ENCODE measurements at regions not wholly inside any gene's neighbourhood (a gene's known extent, or its start where the extent isn't known, plus 50 kb on each side); places are given as distances from the start of the nearest gene placed in this dataset.

DNA sequence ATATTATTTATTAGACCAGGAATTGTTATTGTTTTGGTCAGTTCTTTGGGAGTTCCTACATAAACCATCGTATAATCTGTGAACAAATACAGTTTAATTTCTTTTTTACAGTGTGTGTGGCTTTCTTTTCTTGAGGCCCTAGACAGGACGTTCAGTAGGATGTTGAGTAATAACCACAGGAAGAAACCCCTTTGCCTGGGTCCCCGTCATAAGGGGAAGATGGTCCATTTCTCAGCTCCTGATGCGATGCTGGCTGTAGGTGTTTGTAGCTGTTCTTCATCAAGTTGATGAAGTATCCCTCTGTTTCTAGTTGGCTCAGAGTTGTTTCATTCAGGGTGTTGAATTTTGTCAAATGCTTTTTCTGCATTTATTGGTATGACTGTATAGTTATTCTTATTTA is 219.7 kb upstream of the ADARB2 start:
- Histone ChIP-seq H3K4me1 (no peaks in the 10 kb centered on the region), H3K4me3 (no peak overlapping the region), H3K27ac (no peak overlapping the region), H3K27me3 (no peaks in the 10 kb centered on the region), H3K9me3 (no peaks in the 10 kb centered on the region), H3K36me3 (no peaks in the 10 kb centered on the region)
- TF ChIP-seq POLR2A (IDR thresholded peaks at IDR 0.05), result no peak
- TF ChIP-seq, protein P1, sequence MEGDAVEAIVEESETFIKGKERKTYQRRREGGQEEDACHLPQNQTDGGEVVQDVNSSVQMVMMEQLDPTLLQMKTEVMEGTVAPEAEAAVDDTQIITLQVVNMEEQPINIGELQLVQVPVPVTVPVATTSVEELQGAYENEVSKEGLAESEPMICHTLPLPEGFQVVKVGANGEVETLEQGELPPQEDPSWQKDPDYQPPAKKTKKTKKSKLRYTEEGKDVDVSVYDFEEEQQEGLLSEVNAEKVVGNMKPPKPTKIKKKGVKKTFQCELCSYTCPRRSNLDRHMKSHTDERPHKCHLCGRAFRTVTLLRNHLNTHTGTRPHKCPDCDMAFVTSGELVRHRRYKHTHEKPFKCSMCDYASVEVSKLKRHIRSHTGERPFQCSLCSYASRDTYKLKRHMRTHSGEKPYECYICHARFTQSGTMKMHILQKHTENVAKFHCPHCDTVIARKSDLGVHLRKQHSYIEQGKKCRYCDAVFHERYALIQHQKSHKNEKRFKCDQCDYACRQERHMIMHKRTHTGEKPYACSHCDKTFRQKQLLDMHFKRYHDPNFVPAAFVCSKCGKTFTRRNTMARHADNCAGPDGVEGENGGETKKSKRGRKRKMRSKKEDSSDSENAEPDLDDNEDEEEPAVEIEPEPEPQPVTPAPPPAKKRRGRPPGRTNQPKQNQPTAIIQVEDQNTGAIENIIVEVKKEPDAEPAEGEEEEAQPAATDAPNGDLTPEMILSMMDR (IDR thresholded peaks at IDR 0.05), result no peak
- ATAC-seq, result no peak
- no peak for DNase-seq
- WGBS, 4 donors, result 63 to 75% (median 70%) methylated on average over 4 of the region's 4 CpGs
- intact Hi-C loops (cut with DNase I), result no loop called here

DNA sequence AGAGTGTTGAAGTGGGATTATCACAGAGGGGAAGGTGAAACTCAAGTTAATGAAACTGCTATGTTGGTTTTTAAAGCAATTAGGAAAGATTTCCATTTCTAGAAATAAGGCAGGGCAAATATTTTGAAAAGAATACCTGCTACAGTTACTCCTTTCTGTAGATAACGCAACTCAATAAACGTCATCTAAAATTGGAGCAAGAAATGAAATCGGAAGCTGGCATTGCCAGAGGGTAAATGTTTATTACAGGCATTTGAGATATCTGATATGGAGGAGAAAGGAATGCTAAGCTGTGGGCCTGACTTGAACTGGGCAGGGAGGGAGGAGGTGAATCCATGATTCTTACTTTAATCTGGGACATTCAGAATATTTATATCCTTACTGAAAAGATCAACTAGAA is 217.0 kb upstream of the ADARB2 start:
- intact Hi-C loops (cut with DNase I), result loop anchor here in 1 of 10 donors (2.0 kb wide), 1 partner anchor 57 kb away; no protein-coding TSS in a partner anchor
- no peaks in the 10 kb centered on the region for H3K4me1 ChIP-seq
- no peaks in the 10 kb centered on the region for H3K36me3 ChIP-seq
- no peak overlapping the region for H3K27ac ChIP-seq
- no peak overlapping the region for H3K4me3 ChIP-seq
- DNase-seq (no peak), ATAC-seq (no peak)
- H3K27me3 ChIP-seq, result no peaks in the 10 kb centered on the region
- TF ChIP-seq, protein P1 (IDR thresholded peaks at IDR 0.05), result no peak
- TF ChIP-seq POLR2A (IDR thresholded peaks at IDR 0.05), result no peak
- WGBS, 4 donors, result 54 to 66% (median 65%) methylated on average over 3 of the region's 3 CpGs
- no peaks in the 10 kb centered on the region for H3K9me3 ChIP-seq

DNA sequence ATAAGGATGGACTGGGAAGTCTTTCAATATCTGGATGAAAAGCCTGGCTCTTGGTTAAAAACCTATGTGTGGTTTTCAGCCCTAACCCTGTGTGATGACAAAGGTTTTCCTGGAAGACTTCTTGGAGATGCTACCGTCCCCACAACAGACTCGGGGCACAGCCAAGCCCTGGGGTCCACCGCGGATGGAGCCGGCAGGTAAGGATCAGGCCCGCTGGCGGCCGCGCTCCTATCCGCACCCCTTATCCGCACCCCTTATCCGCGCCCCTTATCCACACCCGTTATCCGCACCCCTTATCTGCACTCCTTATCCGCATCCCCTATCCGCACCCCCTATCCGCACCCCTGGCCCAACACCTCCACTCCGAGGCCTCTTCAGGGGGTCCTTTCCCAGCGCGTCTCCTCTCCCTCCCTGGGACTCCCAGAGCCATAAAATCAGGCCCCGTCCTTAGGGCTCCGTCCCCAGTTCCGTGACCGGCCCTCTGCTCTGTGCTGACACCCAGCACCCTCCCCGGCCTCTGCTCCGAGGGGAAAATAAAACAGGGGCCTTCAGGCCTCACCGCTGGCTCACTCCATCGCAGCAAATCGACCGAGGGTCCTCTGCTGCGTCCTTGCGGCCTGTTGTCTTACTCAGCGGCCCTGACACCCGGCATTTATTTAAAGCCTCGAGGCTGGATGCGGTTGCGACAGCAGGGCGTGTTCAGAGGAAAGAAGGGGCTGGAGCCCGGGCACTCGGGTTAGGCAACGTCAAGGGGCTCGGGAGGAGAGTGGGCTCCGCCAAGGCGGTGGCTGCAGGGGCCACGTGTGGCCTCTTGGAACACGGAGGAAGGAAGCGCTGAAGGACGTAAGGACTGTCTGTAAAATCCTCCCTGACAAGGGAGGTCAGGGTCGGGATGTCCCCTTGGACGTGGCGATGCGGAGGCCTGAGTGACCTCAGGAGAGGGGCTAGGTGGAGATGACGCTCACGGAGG is 215.1 kb upstream of the ADARB2 start:
- no peak overlapping the region for H3K27ac ChIP-seq
- H3K36me3 ChIP-seq, result no peaks in the 10 kb centered on the region
- ATAC-seq (no peak), DNase-seq (no peak)
- TF ChIP-seq POLR2A (IDR thresholded peaks at IDR 0.05), result no peak
- TF ChIP-seq, protein P1 (IDR thresholded peaks at IDR 0.05), result no peak
- peaks cover 0 to under 1% (median 0%) of the 10 kb centered on the region in 9 donors for H3K27me3 ChIP-seq
- no peak overlapping the region for H3K4me3 ChIP-seq
- no peaks in the 10 kb centered on the region for H3K9me3 ChIP-seq
- WGBS, 4 donors, result 91 to 93% (median 92%) methylated on average over 55 of the region's 55 CpGs
- H3K4me1 ChIP-seq, result no peaks in the 10 kb centered on the region
- intact Hi-C loops (cut with DNase I), result no loop called here

DNA sequence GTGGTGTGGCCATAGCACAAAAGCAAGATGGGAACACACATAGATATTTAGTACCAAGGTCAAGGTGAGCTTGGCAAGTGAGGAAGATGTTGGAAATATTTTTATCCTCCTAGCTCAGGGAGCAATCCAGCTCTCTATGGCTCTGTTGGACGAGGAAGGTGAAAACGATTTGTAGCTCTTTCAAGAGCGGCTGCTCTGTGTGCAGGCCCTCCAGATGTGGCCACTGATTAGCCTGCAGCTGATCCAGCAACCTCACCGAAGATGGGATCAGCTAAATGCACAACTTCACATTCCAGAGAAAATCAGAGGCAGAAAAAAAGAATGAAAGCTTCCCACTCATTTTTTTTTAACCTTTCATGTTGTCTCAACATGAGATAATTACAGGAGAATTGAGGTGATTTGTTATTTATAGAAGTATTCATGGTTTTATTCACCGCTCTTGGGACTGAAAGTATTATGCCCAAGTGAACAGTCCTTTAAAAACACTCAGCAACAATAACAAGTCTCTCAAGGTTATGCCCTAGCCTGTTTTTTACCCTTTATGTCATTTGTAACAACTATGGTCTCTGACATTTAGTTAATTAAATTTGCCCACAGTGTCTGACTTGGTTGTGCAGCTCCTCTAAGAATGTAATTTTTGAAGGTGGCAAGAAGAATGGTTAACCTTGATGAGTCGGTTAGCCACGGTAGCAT is 213.6 kb upstream of the ADARB2 start:
- no peak overlapping the region for H3K4me3 ChIP-seq
- no peaks in the 10 kb centered on the region for H3K9me3 ChIP-seq
- peaks cover 0 to 7% (median 0%) of the 10 kb centered on the region in 9 donors for H3K27me3 ChIP-seq
- intact Hi-C loops (cut with DNase I), result no loop called here
- TF ChIP-seq POLR2A (IDR thresholded peaks at IDR 0.05), result no peak
- TF ChIP-seq, protein P1 (IDR thresholded peaks at IDR 0.05), result no peak
- no peaks in the 10 kb centered on the region for H3K36me3 ChIP-seq
- 74 to 80% (median 76%) methylated on average over 7 of the region's 7 CpGs for WGBS, 4 donors
- DNase-seq (no peak), ATAC-seq (no peak)
- no peaks in the 10 kb centered on the region for H3K4me1 ChIP-seq
- no peak overlapping the region for H3K27ac ChIP-seq
